ENCODE measurements at regions not wholly inside any gene's neighbourhood (a gene's known extent, or its start where the extent isn't known, plus 50 kb on each side); places are given as distances from the start of the nearest gene placed in this dataset.

DNA sequence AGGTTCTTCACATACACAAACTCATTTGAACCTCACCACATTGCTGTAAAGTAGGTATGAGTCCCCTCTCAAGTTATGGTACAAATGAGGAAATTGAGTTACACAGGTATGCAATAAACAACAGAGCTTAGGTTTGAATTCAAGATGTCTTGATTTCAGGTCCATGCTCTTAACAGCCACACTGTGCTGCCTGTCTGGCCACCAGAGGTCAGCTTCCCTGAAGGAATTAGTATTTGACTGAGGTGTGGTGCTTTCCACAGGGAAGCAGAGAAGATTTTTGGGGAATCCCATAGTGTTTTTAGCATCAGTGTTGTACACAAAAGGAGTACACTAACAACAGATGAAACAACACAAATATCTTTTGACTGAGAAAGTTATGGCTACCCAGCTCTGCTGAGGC lies 94.4 kb upstream of the ITGA1 start:
- Histone ChIP-seq H3K4me2 (ENCODE audit: low read depth, low read length, poor library complexity, severe bottlenecking) (no peak overlapping the region), H3K27me3 (ENCODE audit: insufficient read depth, low read length, poor library complexity, severe bottlenecking) (no peaks in the 10 kb centered on the region), H2AFZ (ENCODE audit: low read length) (no peak overlapping the region), H3K79me2 (ENCODE audit: insufficient read depth, low read length) (no peaks in the 10 kb centered on the region), H3K9me3 (ENCODE audit: insufficient read depth, low read depth, low read length) (no peaks in the 10 kb centered on the region), H4K20me1 (ENCODE audit: insufficient read depth, low read length, poor library complexity, severe bottlenecking) (no peaks in the 10 kb centered on the region), H3K9me2 (replicated peaks; ENCODE audit: low read depth, low read length) (no peaks in the 10 kb centered on the region), H3F3A (ENCODE audit: low read depth) (no peaks in the 10 kb centered on the region), H3K9ac (ENCODE audit: low read depth, low read length, poor library complexity, severe bottlenecking) (no peak overlapping the region), H3K36me3 (ENCODE audit: insufficient read depth, low read length) (no peaks in the 10 kb centered on the region), H3K4me3 (ENCODE audit: low read length, poor library complexity, severe bottlenecking) (no peak overlapping the region), H3K4me1 (ENCODE audit: insufficient read depth, low read length, poor library complexity, severe bottlenecking) (peaks cover 11% of the 10 kb centered on the region)
- peak; percentile 98 for TF ChIP-seq CTCF (conservative IDR thresholded peaks at IDR 0.05; ENCODE audit: low read length)
- no peak for TF ChIP-seq EZH2phosphoT487 (IDR thresholded peaks at IDR 0.05; ENCODE audit: borderline replicate concordance)

DNA sequence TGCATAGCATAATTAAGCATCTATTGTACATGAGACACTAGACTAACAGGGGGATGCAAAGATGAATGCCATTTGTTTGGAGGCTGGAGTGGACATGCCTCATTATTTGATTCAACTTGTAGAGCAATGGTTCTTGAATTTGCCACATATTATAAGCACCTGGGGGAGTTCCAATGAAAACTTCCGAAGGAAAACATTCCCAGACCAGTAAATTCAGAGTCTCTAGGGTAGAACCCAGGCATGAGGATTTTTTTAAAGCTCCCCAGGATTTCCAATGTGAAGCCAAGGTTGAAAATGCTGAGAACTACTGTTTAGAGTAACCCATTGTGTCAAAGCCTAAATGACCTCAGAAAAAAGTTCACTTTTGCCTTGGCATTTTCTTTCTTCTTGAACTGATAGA lies 93.9 kb upstream of the ITGA1 start:
- no peaks in the 10 kb centered on the region for H3K27me3 ChIP-seq (ENCODE audit: insufficient read depth, low read length, poor library complexity, severe bottlenecking)
- H3K9me2 ChIP-seq (replicated peaks; ENCODE audit: low read depth, low read length) = no peaks in the 10 kb centered on the region
- H3K4me1 ChIP-seq (ENCODE audit: insufficient read depth, low read length, poor library complexity, severe bottlenecking) = peaks cover 11% of the 10 kb centered on the region
- H4K20me1 ChIP-seq (ENCODE audit: insufficient read depth, low read length, poor library complexity, severe bottlenecking) = no peaks in the 10 kb centered on the region
- H2AFZ ChIP-seq (ENCODE audit: low read length) = no peak overlapping the region
- no peaks in the 10 kb centered on the region for H3F3A ChIP-seq (ENCODE audit: low read depth)
- H3K4me2 ChIP-seq (ENCODE audit: low read depth, low read length, poor library complexity, severe bottlenecking) = no peak overlapping the region
- H3K4me3 ChIP-seq (ENCODE audit: low read length, poor library complexity, severe bottlenecking) = no peak overlapping the region
- H3K9ac ChIP-seq (ENCODE audit: low read depth, low read length, poor library complexity, severe bottlenecking) = no peak overlapping the region
- no peaks in the 10 kb centered on the region for H3K36me3 ChIP-seq (ENCODE audit: insufficient read depth, low read length)
- no peaks in the 10 kb centered on the region for H3K9me3 ChIP-seq (ENCODE audit: insufficient read depth, low read depth, low read length)
- no peaks in the 10 kb centered on the region for H3K79me2 ChIP-seq (ENCODE audit: insufficient read depth, low read length)
- TF ChIP-seq EZH2phosphoT487 (IDR thresholded peaks at IDR 0.05; ENCODE audit: borderline replicate concordance) (no peak), CTCF (conservative IDR thresholded peaks at IDR 0.05; ENCODE audit: low read length) (no peak)

GRCh38 chr5:52694648-52695047 lies 93.1 kb upstream of the ITGA1 start:
- no peaks in the 10 kb centered on the region for H3K27me3 ChIP-seq (ENCODE audit: insufficient read depth, low read length, poor library complexity, severe bottlenecking)

More at GRCh38 chr5:52694648-52695047, 93.1 kb upstream of the ITGA1 start:
- Histone ChIP-seq H3F3A (ENCODE audit: low read depth) (no peaks in the 10 kb centered on the region), H3K4me3 (ENCODE audit: low read length, poor library complexity, severe bottlenecking) (no peak overlapping the region), H4K20me1 (ENCODE audit: insufficient read depth, low read length, poor library complexity, severe bottlenecking) (no peaks in the 10 kb centered on the region), H3K9ac (ENCODE audit: low read depth, low read length, poor library complexity, severe bottlenecking) (no peak overlapping the region), H3K4me1 (ENCODE audit: insufficient read depth, low read length, poor library complexity, severe bottlenecking) (peaks cover 11% of the 10 kb centered on the region), H3K9me2 (replicated peaks; ENCODE audit: low read depth, low read length) (no peaks in the 10 kb centered on the region), H3K36me3 (ENCODE audit: insufficient read depth, low read length) (no peaks in the 10 kb centered on the region), H2AFZ (ENCODE audit: low read length) (no peak overlapping the region), H3K79me2 (ENCODE audit: insufficient read depth, low read length) (no peaks in the 10 kb centered on the region), H3K4me2 (ENCODE audit: low read depth, low read length, poor library complexity, severe bottlenecking) (no peak overlapping the region), H3K9me3 (ENCODE audit: insufficient read depth, low read depth, low read length) (no peaks in the 10 kb centered on the region)
- TF ChIP-seq CTCF (conservative IDR thresholded peaks at IDR 0.05; ENCODE audit: low read length) (no peak), EZH2phosphoT487 (IDR thresholded peaks at IDR 0.05; ENCODE audit: borderline replicate concordance) (no peak)

Measured in Loucy (cell line).